H1 (cell line): ENCODE measurements at regions not wholly inside any gene's neighbourhood (a gene's known extent, or its start where the extent isn't known, plus 50 kb on each side); places are given as distances from the start of the nearest gene placed in this dataset.

Experiments used
- ASH2L ChIP-seq: fragments of 200-600, 300-600 bp; sonication (generic); IDR thresholded peaks from one replicate; pipeline ENCODE4 v1.7.1; 2017; ENCODE audit warnings: low read length
- GABPA ChIP-seq: IDR thresholded peaks from 2 replicates; pipeline ENCODE4 v1.6.1; 2011; ENCODE audit warnings: mild to moderate bottlenecking, low read length, moderate library complexity, borderline replicate concordance; ENCODE audit not compliant: insufficient read depth
- GTF2F1 ChIP-seq: IDR thresholded peaks from 2 replicates; pipeline ENCODE4 v1.6.1; 2012; ENCODE audit warnings: low read depth, low read length, improper control_type of control experiment, borderline replicate concordance
- MAFK ChIP-seq: IDR thresholded peaks from 2 replicates; pipeline ENCODE4 v1.6.1; 2012; ENCODE audit warnings: low read depth, mild to moderate bottlenecking, improper control_type of control experiment, low read length
- NANOG ChIP-seq: IDR thresholded peaks from 2 replicates; pipeline ENCODE4 v1.6.1; 2011; ENCODE audit warnings: low read length, low read depth, mild to moderate bottlenecking, inconsistent platforms; ENCODE audit not compliant: insufficient read depth, poor library complexity, severe bottlenecking
- NRF1 ChIP-seq: IDR thresholded peaks from 2 replicates; pipeline ENCODE4 v1.6.1; 2011; ENCODE audit warnings: mild to moderate bottlenecking, low read depth, low read length, improper control_type of control experiment
- SRF ChIP-seq: IDR thresholded peaks from 2 replicates; pipeline ENCODE4 v1.6.1; 2011; ENCODE audit warnings: mild to moderate bottlenecking, low read depth, low read length, moderate library complexity
- TEAD4 ChIP-seq: IDR thresholded peaks from 2 replicates; pipeline ENCODE4 v1.6.1; 2012; ENCODE audit warnings: low read depth, low read length, inconsistent platforms, mixed read lengths

DNA sequence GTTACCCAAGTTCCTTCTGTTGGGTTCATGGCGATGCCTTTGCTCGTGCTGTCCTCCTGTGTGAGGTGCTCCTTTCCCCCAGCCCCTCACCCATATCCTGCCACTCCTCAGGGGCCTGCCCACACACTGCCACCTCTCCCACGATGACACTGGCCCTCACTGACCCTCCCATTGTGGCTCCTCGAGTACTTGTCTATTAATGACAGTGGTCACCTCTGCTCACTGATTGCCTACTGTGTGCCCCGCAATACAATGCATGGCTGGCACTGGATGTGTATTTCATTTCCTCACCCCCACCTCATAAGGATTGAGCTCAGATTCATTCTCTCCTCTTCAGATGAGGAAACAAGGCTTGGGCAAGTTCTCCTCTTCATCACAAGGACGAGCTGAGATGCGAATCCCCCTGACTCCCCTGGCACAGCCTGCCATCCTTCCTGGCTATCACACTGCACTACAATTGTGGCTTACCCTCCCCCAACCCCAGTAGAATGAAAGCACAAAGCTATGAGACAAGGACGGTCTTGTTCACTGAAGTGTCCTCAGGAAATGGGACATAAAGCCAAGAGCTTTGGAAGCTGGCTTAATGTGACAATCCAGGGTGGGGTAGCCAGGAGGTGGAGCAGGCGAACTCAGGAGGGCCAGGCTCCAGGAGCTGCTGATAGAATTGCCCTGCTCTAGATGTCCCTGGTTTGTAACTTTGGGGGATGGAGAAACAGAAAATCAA is 93.9 kb upstream of the RAB12 start (continued):
- TF ChIP-seq NRF1, result no peak
- TF ChIP-seq ASH2L, result no peak
- no peak for TF ChIP-seq GABPA
- no peak for TF ChIP-seq SRF
- no peak for TF ChIP-seq MAFK
- no peak for TF ChIP-seq GTF2F1
- TF ChIP-seq NANOG, result no peak
- no peak for TF ChIP-seq TEAD4
